Ovary (tissue), 7 donors: ENCODE measurements at regions not wholly inside any gene's neighbourhood (a gene's known extent, or its start where the extent isn't known, plus 50 kb on each side); places are given as distances from the start of the nearest gene placed in this dataset.

Experiments used
- DNase-seq, 5 donors: peaks; one replicate each; pipeline ENCODE4 v3.0.0-alpha.2; 2019 to 2020
- H3K27ac ChIP-seq, 2 donors: fragments of 200-600 bp; one replicate each; pipeline versions ENCODE4 v1.5.1 to v1.8.0; 2019 to 2022
- H3K27me3 ChIP-seq: fragments of 200-600 bp; one replicate; pipeline ENCODE4 v1.8.0; 2022
- H3K36me3 ChIP-seq: fragments of 200-600 bp; sonication (generic); one replicate; pipeline ENCODE4 v1.5.1; 2019
- H3K4me1 ChIP-seq: one replicate; pipeline ENCODE4 v1.8.1; 2013; ENCODE audit warnings: mild to moderate bottlenecking, moderate library complexity; ENCODE audit not compliant: insufficient read depth
- H3K4me3 ChIP-seq: fragments of 200-600 bp; sonication (generic); one replicate; pipeline ENCODE4 v1.5.1; 2017
- H3K9me3 ChIP-seq, 2 donors: fragments of 200-600 bp in 1 of 2; sonication (generic) in 1 of 2; one replicate each; pipeline versions ENCODE4 v1.5.1 to v1.8.1; 2013 to 2019; ENCODE audit warnings: mild to moderate bottlenecking in 1 of 2, moderate library complexity in 1 of 2
- EP300 ChIP-seq: sonication (generic); formaldehyde crosslinking; IDR thresholded peaks from one replicate; pipeline ENCODE4 v1.6.1; 2017; ENCODE audit warnings: antibody characterized with exemption
- POLR2A ChIP-seq: fragments of 450-650 bp; IDR thresholded peaks from one replicate; pipeline ENCODE4 v1.6.1; 2017; ENCODE audit warnings: antibody characterized with exemption, mild to moderate bottlenecking, moderate library complexity
- WGBS, 3 donors: extraction: QIAGEN DNeasy Blood & Tissue Kit in 1 of 3; methylation state at CpG; one replicate each; pipeline versions ENCODE4 v1.1.5 to v1.1.7; 2013 to 2017; 5-methylcytosine and 5-hydroxymethylcytosine counted together
- intact Hi-C, 4 donors: fragments of 100-400 bp; cut with DNase I; formaldehyde crosslinking; loops; one replicate each; pipeline versions ENCODE4 v1.11.0 to v1.15.1; 2022 to 2023
- TF ChIP-seq, protein P1 (sequence below), 3 donors: fragments of 450-650 bp in 2 of 3; fragments of 200-600 bp in 1 of 3; IDR thresholded peaks; one replicate each; pipeline versions ENCODE4 v1.5.1 to v1.8.0; 2016 to 2022; ENCODE audit warnings: antibody characterized with exemption in 3 of 3, mild to moderate bottlenecking in 1 of 3
- donor health status: DM: no; HTN: no; CAD: no; lungs with moderate emphysema.
- donor health status: DM: no; HTN: no; CAD: no.
- donor health status: Bipolar disorder and iron deficiency.
- donor health status: DM: no; HTN: no; CAD: no.
- donor health status: DM: yes; HTN: yes; CAD: no.

DNA sequence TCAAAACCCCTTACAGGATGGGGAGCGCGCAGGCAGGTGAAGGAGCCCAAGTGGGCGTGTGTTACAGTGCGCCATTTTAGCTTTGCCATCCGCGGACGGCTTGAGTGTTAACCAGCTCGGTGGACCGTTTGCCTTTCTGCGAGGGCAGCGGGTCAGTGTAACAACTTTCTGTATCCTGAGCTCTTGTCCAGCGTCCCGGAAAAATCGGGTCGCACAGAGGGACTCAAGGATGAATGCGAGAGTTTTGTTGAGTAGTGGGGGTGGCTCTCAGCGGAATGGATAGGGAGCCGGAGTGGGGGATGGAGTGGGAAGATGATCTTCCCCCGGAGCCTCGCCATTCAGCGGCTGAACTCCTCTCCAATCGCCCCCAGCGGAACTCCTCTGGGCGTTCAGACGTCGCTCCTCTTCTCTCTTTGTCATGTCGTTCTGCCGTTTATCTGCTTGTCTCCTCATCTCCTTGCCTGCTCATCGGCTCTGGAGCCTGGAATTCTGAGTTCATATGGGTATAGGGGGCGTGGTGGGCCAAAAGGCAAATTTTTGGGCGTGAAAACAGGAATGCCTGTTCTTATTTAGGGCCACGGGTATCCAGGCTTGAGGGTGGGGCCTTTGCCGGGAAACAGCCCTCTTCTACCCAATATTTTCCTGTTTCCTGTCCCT, 295.4 kb downstream of the CTH start:
- intact Hi-C loops: no loop called here
- Histone ChIP-seq H3K27me3 (no peaks in the 10 kb centered on the region), H3K4me1 (peaks cover 2% of the 10 kb centered on the region), H3K4me3 (peak overlapping the region; percentile 33), H3K9me3 (no peaks in the 10 kb centered on the region), H3K27ac (no peak overlapping the region), H3K36me3 (no peaks in the 10 kb centered on the region)
- no peak for DNase-seq
- WGBS, 3 donors: 21 to 32% (median 26%) methylated on average over 33 of the region's 33 CpGs
- no peak for TF ChIP-seq EP300
- TF ChIP-seq, protein P1, sequence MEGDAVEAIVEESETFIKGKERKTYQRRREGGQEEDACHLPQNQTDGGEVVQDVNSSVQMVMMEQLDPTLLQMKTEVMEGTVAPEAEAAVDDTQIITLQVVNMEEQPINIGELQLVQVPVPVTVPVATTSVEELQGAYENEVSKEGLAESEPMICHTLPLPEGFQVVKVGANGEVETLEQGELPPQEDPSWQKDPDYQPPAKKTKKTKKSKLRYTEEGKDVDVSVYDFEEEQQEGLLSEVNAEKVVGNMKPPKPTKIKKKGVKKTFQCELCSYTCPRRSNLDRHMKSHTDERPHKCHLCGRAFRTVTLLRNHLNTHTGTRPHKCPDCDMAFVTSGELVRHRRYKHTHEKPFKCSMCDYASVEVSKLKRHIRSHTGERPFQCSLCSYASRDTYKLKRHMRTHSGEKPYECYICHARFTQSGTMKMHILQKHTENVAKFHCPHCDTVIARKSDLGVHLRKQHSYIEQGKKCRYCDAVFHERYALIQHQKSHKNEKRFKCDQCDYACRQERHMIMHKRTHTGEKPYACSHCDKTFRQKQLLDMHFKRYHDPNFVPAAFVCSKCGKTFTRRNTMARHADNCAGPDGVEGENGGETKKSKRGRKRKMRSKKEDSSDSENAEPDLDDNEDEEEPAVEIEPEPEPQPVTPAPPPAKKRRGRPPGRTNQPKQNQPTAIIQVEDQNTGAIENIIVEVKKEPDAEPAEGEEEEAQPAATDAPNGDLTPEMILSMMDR (IDR thresholded peaks at IDR 0.05): no peak
- no peak for TF ChIP-seq POLR2A

DNA sequence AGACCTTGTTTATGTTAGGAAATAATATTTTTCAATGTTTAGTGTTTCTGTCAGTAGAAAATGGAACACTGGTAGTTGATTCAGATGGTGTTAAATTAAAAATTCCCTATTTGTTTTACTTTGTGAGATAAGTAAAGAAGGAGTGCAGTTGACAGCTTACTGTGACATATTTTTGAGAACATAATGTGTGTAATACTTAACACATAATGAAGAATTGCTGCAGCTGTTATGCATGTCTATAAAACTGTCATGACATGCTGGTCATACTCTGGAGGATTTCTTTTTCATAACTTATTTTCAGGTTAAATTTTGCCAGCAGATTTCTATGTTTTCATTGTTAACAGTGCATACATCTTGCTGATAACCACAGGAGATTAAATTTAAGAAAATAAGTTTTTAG, 296.1 kb downstream of the CTH start:
- TF ChIP-seq, protein P1 (IDR thresholded peaks at IDR 0.05): no peak
- TF ChIP-seq POLR2A: no peak
- TF ChIP-seq EP300: no peak
- Histone ChIP-seq H3K27ac (no peak overlapping the region), H3K9me3 (no peaks in the 10 kb centered on the region), H3K4me1 (peaks cover 2% of the 10 kb centered on the region), H3K27me3 (no peaks in the 10 kb centered on the region), H3K36me3 (no peaks in the 10 kb centered on the region), H3K4me3 (peak overlapping the region; percentile 33)
- intact Hi-C loops: no loop called here
- no peak for DNase-seq

DNA sequence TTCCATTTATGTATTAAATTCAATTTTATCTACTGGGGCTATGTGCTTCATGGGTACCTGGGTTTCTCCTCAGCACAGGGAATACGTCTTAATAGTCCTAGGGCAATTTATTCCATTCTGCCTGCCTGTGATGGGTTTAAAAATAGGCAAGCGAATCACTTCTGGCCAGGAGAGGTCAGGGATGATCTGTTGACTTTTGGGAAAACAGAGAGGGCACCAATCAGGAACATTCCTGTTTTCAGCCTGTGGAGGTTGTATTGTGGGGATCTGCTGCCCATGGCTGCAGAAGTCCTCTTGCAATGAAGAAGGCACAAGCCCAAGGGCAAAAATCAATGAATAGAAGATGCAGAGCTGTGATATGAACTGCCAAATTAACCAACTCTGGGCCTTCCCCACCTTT, 303.1 kb downstream of the CTH start:
- Histone ChIP-seq H3K9me3 (no peaks in the 10 kb centered on the region), H3K27ac (no peak overlapping the region)
- WGBS, 3 donors: 45 to 73% (median 52%) methylated on average over 2 of the region's 2 CpGs

DNA sequence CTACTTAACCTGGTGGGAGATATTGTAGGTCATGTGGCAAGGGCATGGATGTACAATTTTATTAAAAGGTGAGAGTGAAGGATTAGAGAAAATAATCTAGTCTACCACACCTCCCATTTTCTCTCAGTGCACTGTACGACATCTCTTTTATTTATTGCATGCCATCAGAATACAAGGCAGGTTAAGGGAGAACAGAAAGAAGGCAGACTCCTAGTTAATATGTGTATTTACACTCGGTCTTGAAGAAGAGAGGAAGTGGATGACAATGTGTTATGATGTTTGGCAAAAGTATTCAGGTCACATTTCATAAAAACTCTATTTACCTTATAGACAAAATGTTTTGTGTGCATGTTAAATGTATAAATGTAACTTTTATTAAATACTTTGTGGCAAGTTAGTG, 306.1 kb downstream of the CTH start:
- intact Hi-C loops: no loop called here
- 47 to 58% (median 52%) methylated on average over 2 of the region's 2 CpGs for WGBS, 3 donors
- H3K27ac ChIP-seq: no peak overlapping the region

More for the DNA sequence above, 303.1 kb downstream of the CTH start:
- no peaks in the 10 kb centered on the region for H3K27me3 ChIP-seq
- H3K36me3 ChIP-seq: no peaks in the 10 kb centered on the region
- TF ChIP-seq, protein P1 (IDR thresholded peaks at IDR 0.05): no peak
- TF ChIP-seq EP300 (no peak), POLR2A (no peak)
- DNase-seq: no peak
- no peak overlapping the region for H3K4me3 ChIP-seq
- H3K4me1 ChIP-seq: peaks cover 11% of the 10 kb centered on the region
- intact Hi-C loops: no loop called here

More for the DNA sequence above, 306.1 kb downstream of the CTH start:
- H3K4me3 ChIP-seq: no peak overlapping the region
- no peaks in the 10 kb centered on the region for H3K9me3 ChIP-seq
- TF ChIP-seq, protein P1 (IDR thresholded peaks at IDR 0.05): no peak
- TF ChIP-seq EP300 (no peak), POLR2A (no peak)
- DNase-seq: no peak
- no peaks in the 10 kb centered on the region for H3K36me3 ChIP-seq
- H3K27me3 ChIP-seq: no peaks in the 10 kb centered on the region
- peaks cover 14% of the 10 kb centered on the region for H3K4me1 ChIP-seq
